HG02938 (cell line): ENCODE measurements at regions not wholly inside any gene's neighbourhood (a gene's known extent, or its start where the extent isn't known, plus 50 kb on each side); places are given as distances from the start of the nearest gene placed in this dataset.

ENCODE experiments used
- ATAC-seq: cut with Tn5 transposase; IDR thresholded peaks from one replicate; pipeline ENCODE4 v1.9.1; 2021; ENCODE audit warnings: mild to moderate bottlenecking, moderate library complexity; ENCODE audit not compliant: unreplicated experiment

- ATAC-seq = no peak
These were observed 268.3 kb downstream of the HIVEP2 start for GRCh38 chr6:142676647-142677192.

DNA sequence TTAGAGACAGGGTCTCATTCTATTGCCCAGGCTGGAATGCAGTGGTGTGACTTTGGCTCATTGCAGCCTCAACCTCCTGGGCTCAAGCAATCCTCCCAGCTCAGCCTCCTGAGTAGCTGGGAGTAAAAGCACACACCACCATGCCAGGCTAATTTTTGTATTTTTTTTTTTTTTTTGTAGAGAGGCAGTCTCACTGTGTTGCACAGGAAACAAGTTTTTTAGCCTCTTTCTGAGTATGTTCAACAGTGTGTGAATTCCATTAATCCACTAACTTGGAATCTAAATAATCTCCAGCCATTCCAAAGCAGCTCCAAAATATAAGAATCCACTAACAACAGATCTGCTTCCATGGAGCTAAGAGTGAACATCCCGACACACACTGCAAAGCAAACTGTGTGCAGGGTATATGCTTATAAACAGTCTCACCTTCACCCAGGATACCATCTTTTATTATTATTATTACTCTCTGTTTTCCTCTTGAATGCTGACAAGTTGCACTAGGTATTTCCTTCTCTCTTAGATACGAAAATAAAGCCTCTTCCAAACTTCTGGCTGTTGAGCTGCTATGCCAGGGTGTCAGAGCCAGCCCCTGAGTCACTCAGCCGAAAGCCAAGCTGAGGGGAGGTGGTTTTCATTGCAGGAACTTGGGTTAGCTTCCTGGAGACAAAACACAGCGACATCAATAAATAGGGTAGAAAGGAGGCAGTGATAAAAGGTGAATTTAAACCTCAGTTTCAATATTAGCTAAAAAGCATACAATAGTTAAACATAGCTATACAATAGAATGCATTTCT is 264.9 kb downstream of the HIVEP2 start:
- ATAC-seq = no peak

DNA sequence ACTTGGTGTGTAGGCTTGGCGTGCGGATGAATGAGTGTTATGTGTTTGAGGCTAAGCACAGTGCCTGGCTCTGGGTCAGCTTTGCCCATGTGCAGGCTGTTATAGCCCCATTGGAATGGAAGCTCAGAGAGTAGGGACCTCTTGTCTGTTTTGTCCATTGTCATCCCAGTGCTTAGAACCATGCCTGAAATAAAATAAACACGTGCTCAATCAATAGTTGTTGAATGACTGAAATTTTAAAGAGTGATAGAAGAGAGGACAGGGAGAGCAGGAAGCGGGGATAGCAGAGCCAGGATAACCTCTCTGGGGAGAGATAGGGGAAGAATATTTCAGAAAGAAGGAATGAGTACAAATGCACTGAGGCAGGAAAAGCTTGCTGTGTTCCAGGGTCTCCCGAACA is 263.9 kb downstream of the HIVEP2 start:
- ATAC-seq = no peak

DNA sequence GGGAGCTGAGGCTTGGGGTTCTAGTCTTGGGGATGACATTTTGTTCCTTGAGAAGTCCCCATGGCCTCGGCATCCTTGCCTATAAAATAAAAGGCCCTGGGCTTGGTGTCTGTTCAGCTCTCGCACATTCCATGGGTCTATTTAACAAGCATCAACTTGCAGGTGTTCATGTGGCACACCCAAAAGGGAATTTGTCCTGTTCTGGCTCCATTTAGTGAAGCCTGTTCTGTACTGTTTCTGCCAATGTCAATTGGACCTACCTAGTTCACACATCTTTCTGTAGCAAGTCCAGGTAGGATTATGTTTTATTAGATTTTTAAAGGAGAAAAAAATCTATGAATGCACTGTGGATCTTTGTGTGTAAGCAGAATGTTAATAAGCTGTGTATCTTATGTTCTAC is 262.0 kb downstream of the HIVEP2 start:
- no peak for ATAC-seq

DNA sequence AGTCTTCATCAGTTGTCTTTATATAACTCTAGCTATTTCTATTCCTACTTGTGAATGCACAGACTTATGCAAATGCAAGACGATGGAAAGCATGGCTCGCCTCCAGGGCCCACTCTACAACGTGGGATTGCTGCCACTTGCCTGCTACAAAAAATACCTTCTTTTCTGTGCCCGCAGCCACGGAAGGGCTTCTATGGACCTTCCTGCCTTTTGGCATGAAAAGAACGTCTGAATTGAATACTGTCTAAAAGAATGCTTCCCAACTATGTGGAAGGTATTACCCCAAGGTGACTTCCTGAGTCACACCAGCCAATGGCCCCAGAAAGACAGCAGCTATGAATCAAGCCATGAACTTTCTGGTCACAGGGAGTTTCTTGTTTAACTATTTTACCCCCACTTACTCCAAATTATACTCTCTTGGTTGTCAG is 261.2 kb downstream of the HIVEP2 start:
- ATAC-seq = no peak

DNA sequence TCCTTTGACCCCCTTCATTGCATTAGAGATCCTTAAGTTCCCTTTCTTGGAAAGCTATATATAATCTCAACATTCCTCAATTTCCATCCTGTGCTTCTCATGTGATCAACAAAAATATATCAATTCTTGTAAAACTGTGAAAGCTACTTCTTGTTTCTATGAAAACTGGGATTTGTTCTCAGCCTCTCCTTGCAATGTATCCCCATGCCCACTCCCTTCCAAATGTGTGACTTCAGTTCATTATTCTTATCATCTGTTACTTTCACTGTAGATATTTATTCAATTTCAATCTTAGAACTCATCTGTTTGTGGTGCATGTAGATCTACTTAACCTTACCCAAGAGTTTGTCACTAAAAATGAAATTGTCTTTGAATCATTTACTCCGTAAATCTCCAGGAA is 260.6 kb downstream of the HIVEP2 start:
- no peak for ATAC-seq

DNA sequence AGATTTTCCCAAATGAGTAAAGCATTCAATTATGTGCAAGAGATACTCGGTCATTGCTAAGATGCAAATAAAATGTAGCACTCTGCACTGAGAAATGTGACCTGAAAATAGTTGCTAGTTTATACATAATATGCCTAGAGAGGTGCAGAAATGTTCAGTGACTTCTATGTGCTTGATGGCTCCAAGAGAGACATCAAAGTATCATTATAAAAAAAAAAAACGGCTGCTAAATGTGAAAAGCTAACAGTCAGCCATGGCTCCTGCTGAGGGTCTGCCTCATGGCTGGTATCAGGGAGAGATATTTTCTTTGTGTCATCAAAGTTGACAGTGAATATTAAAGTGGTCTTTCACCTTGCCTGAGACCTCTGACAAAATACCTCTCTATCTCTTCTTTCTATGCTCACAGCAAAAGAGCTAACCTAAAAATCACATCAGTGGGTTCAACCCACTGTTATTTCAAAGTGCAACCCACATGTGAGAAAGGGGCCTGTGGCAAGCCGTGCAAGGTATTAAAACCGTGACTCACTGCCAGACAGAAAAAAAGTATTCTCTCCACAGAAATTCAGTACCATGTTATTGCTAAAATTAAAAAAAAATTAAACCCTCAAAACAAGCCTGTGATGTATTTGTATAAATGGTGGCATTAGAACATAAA is 259.0 kb downstream of the HIVEP2 start:
- ATAC-seq = no peak

- no peak for ATAC-seq
These were observed 258.5 kb downstream of the HIVEP2 start for GRCh38 chr6:142686507-142686887.

DNA sequence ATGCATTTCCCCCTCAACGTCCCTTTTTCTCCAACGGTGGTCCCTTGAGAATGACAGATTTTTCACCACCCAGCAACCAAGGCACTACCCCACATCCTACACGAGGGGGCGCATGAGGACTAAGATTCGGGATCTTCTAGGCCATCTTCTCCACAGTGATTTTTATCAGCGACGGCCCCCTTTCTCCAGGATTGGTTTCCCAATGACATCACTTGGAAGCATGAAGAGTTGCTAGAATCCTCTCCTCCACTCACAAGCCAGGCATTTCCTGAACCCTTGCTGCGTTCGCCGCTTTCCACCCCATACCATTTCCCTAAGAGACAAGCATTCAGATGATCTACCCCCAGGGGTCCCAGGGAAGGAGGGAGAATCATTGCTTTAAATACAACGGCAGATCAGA is 252.0 kb downstream of the HIVEP2 start:
- ATAC-seq = peak; percentile 76

DNA sequence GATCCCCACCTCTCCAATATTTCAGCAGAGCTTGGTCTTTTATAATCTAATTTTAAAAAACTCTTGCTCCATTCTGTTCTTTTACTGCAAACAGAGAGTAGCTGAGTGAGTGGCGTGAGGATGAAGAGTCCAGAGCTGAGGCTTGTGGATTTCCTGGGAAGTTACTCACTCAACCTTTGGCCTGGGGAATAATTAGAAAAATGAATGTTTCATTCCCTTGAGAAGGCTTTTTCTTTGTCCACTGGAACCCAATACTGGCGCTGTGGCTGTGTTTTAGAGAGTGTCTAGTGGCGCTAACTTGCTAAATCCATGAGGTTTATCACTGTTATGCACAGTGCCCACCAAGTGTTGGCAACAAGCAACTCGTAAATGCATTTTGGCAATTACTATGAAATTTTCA is 251.5 kb downstream of the HIVEP2 start:
- no peak for ATAC-seq

- no peak for ATAC-seq
These were observed 250.9 kb downstream of the HIVEP2 start for GRCh38 chr6:142694054-142694453.

GRCh38 chr6:142695016-142695415 is 250.0 kb downstream of the HIVEP2 start:
- no peak for ATAC-seq

DNA sequence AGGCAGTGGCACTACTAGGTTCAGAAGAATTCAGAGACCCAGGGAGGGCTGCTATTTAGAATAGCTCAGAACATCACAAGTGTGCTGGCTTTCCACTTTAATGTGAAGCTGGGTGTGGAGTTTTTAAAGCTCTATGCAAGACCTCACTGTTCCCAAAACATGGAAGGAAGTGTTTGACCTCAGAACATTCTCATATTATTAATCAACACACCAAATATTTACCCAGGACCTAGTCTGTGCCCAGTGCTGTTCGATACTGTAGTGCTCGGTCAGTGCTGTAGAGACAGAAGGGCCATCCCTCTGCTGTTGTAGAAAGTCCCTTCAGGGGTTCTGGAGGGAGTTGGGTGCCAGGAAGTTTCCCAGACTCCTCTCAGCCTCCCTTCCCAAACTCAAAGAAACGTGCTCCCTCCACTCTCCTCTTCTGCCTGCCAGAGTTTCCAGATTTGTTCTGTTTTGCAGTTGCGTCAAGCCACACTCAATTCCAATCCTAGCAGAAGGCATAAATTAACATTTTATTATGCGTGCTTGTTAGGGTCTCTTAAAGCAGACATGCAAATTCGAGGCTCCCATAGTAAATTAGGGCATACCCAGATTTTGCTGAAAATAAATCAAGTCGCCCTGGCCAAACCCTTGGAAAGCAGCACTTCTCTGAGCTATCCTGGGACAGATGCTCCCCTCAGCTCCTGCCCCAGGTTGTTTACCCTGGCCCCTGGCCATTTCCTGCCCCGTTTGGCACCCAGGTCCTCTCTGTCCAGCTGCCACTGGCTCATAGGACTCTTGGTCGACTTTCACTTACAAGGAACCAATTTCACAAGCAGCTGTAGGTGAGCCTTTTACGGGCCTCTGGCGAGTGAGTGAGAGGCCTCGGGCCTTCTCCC is 248.6 kb downstream of the HIVEP2 start:
- no peak for ATAC-seq

DNA sequence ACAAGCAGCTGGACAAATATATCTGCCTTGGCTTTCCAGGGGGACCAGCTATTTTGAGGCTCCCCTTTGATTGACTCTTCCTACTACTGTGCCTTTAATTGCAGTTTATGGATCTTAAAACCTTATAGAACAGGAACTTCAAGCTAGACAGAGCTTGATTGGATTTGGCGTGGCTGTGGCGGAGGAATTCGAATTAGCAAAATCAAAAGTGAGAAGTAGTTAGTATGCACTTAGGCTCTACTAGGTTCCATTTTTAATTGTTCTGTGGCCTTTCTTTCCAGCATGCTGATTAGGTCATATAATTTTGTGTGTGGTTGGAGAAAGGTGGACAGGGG is 248.0 kb downstream of the HIVEP2 start:
- ATAC-seq = no peak

DNA sequence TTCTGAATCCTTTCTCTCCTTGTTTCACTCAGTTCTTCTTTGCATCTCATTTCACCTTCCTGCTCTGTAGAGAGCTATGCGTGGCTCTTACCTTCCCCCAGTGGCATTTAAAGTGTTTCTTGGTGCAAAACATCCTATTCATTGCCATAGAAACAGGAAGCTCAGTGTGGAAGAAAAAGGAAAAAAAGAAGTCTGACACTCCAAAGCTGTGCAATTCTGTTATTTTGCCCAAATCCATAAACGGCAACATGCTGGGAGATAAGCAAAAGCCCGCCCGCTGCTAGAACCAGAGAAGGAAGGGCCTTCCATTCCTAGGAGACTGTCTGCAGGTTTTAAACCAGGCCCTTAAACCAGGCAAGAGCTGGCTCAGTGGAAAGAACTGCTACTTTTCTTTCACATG is 247.1 kb downstream of the HIVEP2 start:
- ATAC-seq = no peak

DNA sequence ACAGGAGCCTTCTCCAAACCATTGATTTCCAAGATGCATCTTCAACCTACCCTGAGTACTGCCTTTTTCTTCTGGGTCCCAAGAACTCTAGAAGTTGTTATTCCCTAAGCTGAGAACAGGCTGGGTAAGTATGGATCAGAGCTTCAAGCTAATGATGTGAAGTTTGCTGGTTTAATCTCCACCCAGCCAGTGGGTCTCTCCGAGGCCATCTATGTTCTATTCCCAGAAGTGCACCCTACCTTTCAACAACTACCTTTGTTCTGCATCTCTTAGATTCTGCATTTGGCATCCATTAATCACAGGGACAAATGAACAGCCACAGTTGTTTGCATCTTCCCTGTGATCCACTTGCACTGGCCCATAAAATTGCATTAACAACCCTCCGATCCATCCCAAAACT is 246.2 kb downstream of the HIVEP2 start:
- ATAC-seq = no peak

DNA sequence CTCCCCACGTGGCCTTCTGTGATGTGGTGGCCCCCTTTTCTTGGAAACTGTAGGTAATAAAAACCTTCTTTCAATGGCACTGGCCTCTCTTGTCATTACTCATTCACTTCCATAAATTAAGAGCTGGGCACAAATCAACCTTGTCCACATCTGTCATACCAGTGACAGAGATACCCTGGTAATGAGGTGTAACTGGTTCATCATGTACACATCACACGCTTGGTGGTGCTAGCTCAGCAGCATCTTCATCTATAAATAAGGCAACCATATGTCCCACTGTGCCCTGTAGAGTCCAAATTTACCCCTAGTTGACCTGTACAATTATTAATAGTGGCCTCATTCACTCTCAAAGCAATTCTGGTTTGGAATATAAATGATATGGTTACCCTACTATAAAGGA is 245.6 kb downstream of the HIVEP2 start:
- no peak for ATAC-seq

DNA sequence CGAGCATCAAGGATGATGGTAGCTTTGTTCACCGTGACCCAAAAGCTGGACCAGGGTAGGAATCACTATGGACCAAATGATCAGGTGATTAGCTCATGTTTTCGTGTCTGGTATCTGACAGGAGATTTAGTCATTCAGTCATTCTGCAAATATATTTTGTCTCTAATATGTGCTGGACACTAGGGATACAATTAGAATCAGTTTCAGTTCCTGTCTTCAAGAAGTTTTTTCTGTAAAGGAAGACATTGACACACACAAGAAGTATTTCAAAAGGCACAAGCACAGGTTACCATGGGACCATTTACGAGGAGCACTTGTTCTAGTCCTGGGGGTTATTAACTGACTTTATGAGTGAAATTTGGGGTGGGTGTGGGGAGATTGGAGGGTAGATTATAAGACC is 244.9 kb downstream of the HIVEP2 start:
- peak; percentile 43 for ATAC-seq

DNA sequence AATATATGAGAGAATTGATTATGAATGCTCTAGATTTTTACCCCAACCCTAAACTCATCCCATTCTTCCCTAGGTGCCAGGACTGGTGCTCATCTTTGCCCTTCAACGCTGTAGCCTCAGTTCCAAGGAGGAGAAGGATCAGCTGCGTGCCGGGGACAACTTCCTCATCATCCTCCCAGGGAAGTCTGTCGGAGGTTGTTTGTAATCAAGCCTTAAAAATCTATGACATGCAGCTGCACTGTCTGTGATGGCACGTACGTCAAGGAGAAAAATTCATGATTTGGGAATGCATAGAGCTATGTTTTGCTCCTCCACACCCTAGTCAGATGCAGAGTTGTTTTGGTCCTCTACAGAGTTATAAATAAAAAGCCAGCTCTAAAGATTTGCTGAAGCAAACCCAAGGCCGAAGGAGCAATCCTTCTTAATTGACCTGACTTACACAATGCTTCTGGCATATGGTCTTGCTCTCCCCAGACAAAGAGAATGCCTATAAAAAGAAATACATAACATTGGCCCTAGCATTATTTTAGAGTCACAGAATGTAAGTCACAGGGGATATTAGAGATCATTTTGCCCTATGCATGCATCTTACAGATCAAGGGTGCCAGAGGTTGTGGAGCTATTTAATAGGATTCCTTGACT is 244.2 kb downstream of the HIVEP2 start:
- ATAC-seq = no peak
